GM12892 (cell line): ENCODE measurements at regions not wholly inside any gene's neighbourhood (a gene's known extent, or its start where the extent isn't known, plus 50 kb on each side); places are given as distances from the start of the nearest gene placed in this dataset.

Experiments
- POLR2A ChIP-seq: IDR thresholded peaks from 2 replicates; pipeline ENCODE4 v1.6.1; 2011; ENCODE audit warnings: low read depth, low read length, control low read depth
- POLR2AphosphoS5 ChIP-seq: IDR thresholded peaks from 2 replicates; pipeline ENCODE4 v1.6.1; 2011; ENCODE audit warnings: low read depth, low read length, control low read depth

DNA sequence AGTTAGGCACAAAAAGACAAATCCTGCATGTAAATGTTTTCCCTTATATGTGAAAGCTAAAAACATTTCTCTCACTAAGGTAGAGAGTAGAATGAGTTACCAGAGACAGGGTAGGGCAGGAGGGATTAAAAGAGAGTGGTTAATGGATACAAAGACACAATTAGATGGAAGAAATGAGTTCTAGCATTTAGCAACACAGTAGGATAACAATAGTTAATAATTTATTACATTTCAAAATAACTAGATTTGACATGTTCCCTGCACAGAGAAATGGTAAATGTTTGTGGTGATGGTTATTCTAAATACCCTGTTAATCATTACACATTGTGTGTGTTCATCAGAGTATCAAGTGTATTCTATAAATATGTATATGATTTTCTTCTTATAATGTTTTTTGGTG, 1400.7 kb downstream of the OTOL1 start:
- TF ChIP-seq POLR2AphosphoS5 = no peak
- no peak for TF ChIP-seq POLR2A
